ENCODE measurements at regions not wholly inside any gene's neighbourhood (a gene's known extent, or its start where the extent isn't known, plus 50 kb on each side); places are given as distances from the start of the nearest gene placed in this dataset.

- TF ChIP-seq CTCF (IDR thresholded peaks at IDR 0.05) (no peak), POLR2A (IDR thresholded peaks at IDR 0.05) (no peak)
These were observed 113.5 kb downstream of the PLCE1 start for GRCh38 chr10:94107191-94107590.

All from heart left ventricle (tissue), 13 donors.